Neuronal stem cell (in vitro differentiated cells): ENCODE measurements at regions not wholly inside any gene's neighbourhood (a gene's known extent, or its start where the extent isn't known, plus 50 kb on each side); places are given as distances from the start of the nearest gene placed in this dataset.

Experiments
- DNase-seq: peaks from one replicate; pipeline ENCODE4 v3.0.0-alpha.2; 2013; ENCODE audit warnings: low spot score
- H2AFZ ChIP-seq: one replicate; pipeline ENCODE4 v1.6.1; 2013; ENCODE audit warnings: mild to moderate bottlenecking, low read length, inconsistent platforms
- H2AK5ac ChIP-seq: 2 replicates; pipeline ENCODE4 v1.6.1; 2013; ENCODE audit warnings: low read depth, mild to moderate bottlenecking, inconsistent platforms, low read length, moderate library complexity, mixed read lengths
- H2BK120ac ChIP-seq: 2 replicates; pipeline ENCODE4 v1.6.1; 2013; ENCODE audit warnings: low read depth, mild to moderate bottlenecking, inconsistent platforms, low read length, moderate library complexity, mixed read lengths
- H2BK12ac ChIP-seq: one replicate; pipeline ENCODE4 v1.6.1; 2013; ENCODE audit warnings: low read length, inconsistent platforms
- H2BK15ac ChIP-seq: 2 replicates; pipeline ENCODE4 v1.6.1; 2013; ENCODE audit warnings: mild to moderate bottlenecking, low read length, inconsistent platforms, mixed read lengths
- H2BK5ac ChIP-seq: one replicate; pipeline ENCODE4 v1.6.1; 2013; ENCODE audit warnings: inconsistent platforms, mild to moderate bottlenecking, low read length, moderate library complexity
- H3K14ac ChIP-seq: one replicate; pipeline ENCODE4 v1.6.1; 2013; ENCODE audit warnings: low read length, inconsistent platforms
- H3K18ac ChIP-seq: 2 replicates; pipeline ENCODE4 v1.6.1; 2013; ENCODE audit warnings: low read length, inconsistent platforms
- H3K23ac ChIP-seq: 2 replicates; pipeline ENCODE4 v1.6.1; 2013; ENCODE audit warnings: low read depth, mild to moderate bottlenecking, mixed read lengths, low read length, inconsistent platforms; ENCODE audit not compliant: poor library complexity
- H3K27ac ChIP-seq: replicated peaks from 3 replicates; pipeline ENCODE4 v1.5.1; 2013; ENCODE audit warnings: low read length, inconsistent platforms
- H3K27me3 ChIP-seq, 3 experiments: 2 replicates each; pipeline ENCODE4 v1.6.1; 2013; ENCODE audit warnings: low read length in 3 of 3, mild to moderate bottlenecking in 2 of 3, inconsistent platforms in 1 of 3, low read depth in 1 of 3, mixed read lengths in 1 of 3, moderate library complexity in 1 of 3; ENCODE audit not compliant: control insufficient read depth in 3 of 3, insufficient read depth in 3 of 3
- H3K36me3 ChIP-seq, 2 donors: replicated peaks in 1 of 2; 2 replicates each; pipeline ENCODE4 v1.6.1; 2013; ENCODE audit warnings: low read length in 2 of 2; ENCODE audit not compliant: control insufficient read depth in 2 of 2, insufficient read depth in 2 of 2
- H3K4ac ChIP-seq: 2 replicates; pipeline ENCODE4 v1.6.1; 2013; ENCODE audit warnings: inconsistent platforms, mild to moderate bottlenecking, low read length, moderate library complexity
- H3K4me1 ChIP-seq, 2 donors: 1 replicate in 1 of 2; 2 replicates in 1 of 2; pipeline ENCODE4 v1.6.1; 2013; ENCODE audit warnings: low read length in 2 of 2, low read depth in 1 of 2; ENCODE audit not compliant: control insufficient read depth in 2 of 2, insufficient read depth in 1 of 2
- H3K4me2 ChIP-seq: one replicate; pipeline ENCODE4 v1.6.1; 2013; ENCODE audit warnings: mild to moderate bottlenecking, low read length, inconsistent platforms; ENCODE audit not compliant: insufficient read depth, poor library complexity, severe bottlenecking
- H3K4me3 ChIP-seq, 2 donors: 2 replicates each; pipeline ENCODE4 v1.5.1; 2013; ENCODE audit warnings: low read length in 2 of 2, mild to moderate bottlenecking in 2 of 2, inconsistent platforms in 1 of 2, moderate library complexity in 1 of 2
- H3K79me1 ChIP-seq: one replicate; pipeline ENCODE4 v1.6.1; 2013; ENCODE audit warnings: low read depth, mild to moderate bottlenecking, inconsistent platforms, low read length, moderate library complexity
- H3K9ac ChIP-seq: one replicate; pipeline ENCODE4 v1.6.1; 2013; ENCODE audit warnings: mild to moderate bottlenecking, low read depth, low read length, inconsistent platforms; ENCODE audit not compliant: poor library complexity
- H3K9me3 ChIP-seq, 2 donors: replicated peaks in 1 of 2; 2 replicates each; pipeline versions ENCODE3 to v1.6.1; 2013; ENCODE audit warnings: low read length in 2 of 2, mild to moderate bottlenecking in 2 of 2, inconsistent platforms in 1 of 2, low read depth in 1 of 2, mixed read lengths in 1 of 2, moderate library complexity in 1 of 2; ENCODE audit not compliant: control insufficient read depth in 2 of 2, insufficient read depth in 1 of 2
- H4K8ac ChIP-seq: one replicate; pipeline ENCODE4 v1.6.1; 2013; ENCODE audit warnings: low read depth, mild to moderate bottlenecking, inconsistent platforms, low read length, moderate library complexity
- H4K91ac ChIP-seq: one replicate; pipeline ENCODE4 v1.6.1; 2013; ENCODE audit warnings: low read length, low read depth, mild to moderate bottlenecking, inconsistent platforms; ENCODE audit not compliant: poor library complexity
- WGBS, 2 donors: extraction: QIAGEN DNeasy Blood & Tissue Kit; methylation state at CpG; one replicate each; pipeline ENCODE4 v1.1.7; 2013; ENCODE audit warnings: missing lambda C conversion rate in 2 of 2, mixed read lengths in 1 of 2; ENCODE audit not compliant: insufficient read length in 2 of 2, insufficient replicate concordance in 1 of 2; ENCODE audit errors: extremely low coverage in 2 of 2; 5-methylcytosine and 5-hydroxymethylcytosine counted together

GRCh38 chr13:84651288-84651687 is 769.0 kb upstream of the SLITRK1 start:
- Histone ChIP-seq H2AFZ (no peak overlapping the region), H4K8ac (no peak overlapping the region), H3K36me3 (no peaks in the 10 kb centered on the region), H3K4ac (no peak overlapping the region), H3K27ac (no peak overlapping the region), H2AK5ac (no peak overlapping the region), H2BK12ac (no peak overlapping the region), H3K4me1 (peaks cover 0 to 6% of the 10 kb centered on the region in 2 donors), H3K9ac (no peak overlapping the region), H3K4me3 (no peak overlapping the region), H4K91ac (no peak overlapping the region), H3K23ac (no peak overlapping the region), H3K79me1 (no peaks in the 10 kb centered on the region), H2BK120ac (no peak overlapping the region), H3K14ac (no peak overlapping the region), H2BK15ac (no peak overlapping the region), H2BK5ac (no peak overlapping the region), H3K18ac (no peak overlapping the region), H3K27me3 (no peaks in the 10 kb centered on the region), H3K9me3 (peaks cover 0 to 16% of the 10 kb centered on the region in 2 donors), H3K4me2 (no peak overlapping the region)
- DNase-seq: no peak
- WGBS, 2 donors: no CpG with 5 or more reads among the region's 5 CpGs

- no peaks in the 10 kb centered on the region for H3K79me1 ChIP-seq
- H3K4me3 ChIP-seq: no peak overlapping the region
- H3K4me2 ChIP-seq: no peak overlapping the region
- no peak overlapping the region for H3K27ac ChIP-seq
- H2BK120ac ChIP-seq: no peak overlapping the region
- H3K9ac ChIP-seq: no peak overlapping the region
- H3K36me3 ChIP-seq: no peaks in the 10 kb centered on the region
- H3K4ac ChIP-seq: no peak overlapping the region
- H3K9me3 ChIP-seq: peaks cover 0 to 16% of the 10 kb centered on the region in 2 donors
- H3K23ac ChIP-seq: no peak overlapping the region
- no peak overlapping the region for H4K8ac ChIP-seq
- H3K4me1 ChIP-seq: no peaks in the 10 kb centered on the region
- H4K91ac ChIP-seq: no peak overlapping the region
- H3K27me3 ChIP-seq: no peaks in the 10 kb centered on the region
- no peak overlapping the region for H3K14ac ChIP-seq
- no peak overlapping the region for H2BK5ac ChIP-seq
- no peak overlapping the region for H3K18ac ChIP-seq
- no peak overlapping the region for H2AK5ac ChIP-seq
- H2BK15ac ChIP-seq: no peak overlapping the region
- DNase-seq: no peak
- H2BK12ac ChIP-seq: no peak overlapping the region
- H2AFZ ChIP-seq: no peak overlapping the region
- WGBS, 2 donors: no CpG with 5 or more reads among the region's 4 CpGs
Observed at GRCh38 chr13:84649853-84650252, 767.6 kb upstream of the SLITRK1 start.

GRCh38 chr13:84648069-84648640 is 765.9 kb upstream of the SLITRK1 start:
- no peak overlapping the region for H3K18ac ChIP-seq
- no peak for DNase-seq
- H3K4me3 ChIP-seq: no peak overlapping the region
- H2BK5ac ChIP-seq: no peak overlapping the region
- H3K27ac ChIP-seq: no peak overlapping the region
- no peak overlapping the region for H2AK5ac ChIP-seq
- no peak overlapping the region for H2BK120ac ChIP-seq
- H3K4ac ChIP-seq: no peak overlapping the region
- H3K79me1 ChIP-seq: no peaks in the 10 kb centered on the region
- H3K27me3 ChIP-seq: no peaks in the 10 kb centered on the region
- H3K4me2 ChIP-seq: no peak overlapping the region
- no peak overlapping the region for H3K14ac ChIP-seq
- no CpG with 5 or more reads among the region's 2 CpGs for WGBS, 2 donors
- H2AFZ ChIP-seq: no peak overlapping the region
- no peak overlapping the region for H4K91ac ChIP-seq
- no peaks in the 10 kb centered on the region for H3K4me1 ChIP-seq
- no peaks in the 10 kb centered on the region for H3K36me3 ChIP-seq
- peaks cover 0 to 11% of the 10 kb centered on the region in 2 donors for H3K9me3 ChIP-seq
- H2BK12ac ChIP-seq: no peak overlapping the region
- no peak overlapping the region for H3K23ac ChIP-seq
- H4K8ac ChIP-seq: no peak overlapping the region
- no peak overlapping the region for H2BK15ac ChIP-seq
- no peak overlapping the region for H3K9ac ChIP-seq

- H3K18ac ChIP-seq: no peak overlapping the region
- no peak overlapping the region for H3K23ac ChIP-seq
- no peak overlapping the region for H3K4ac ChIP-seq
- H2BK5ac ChIP-seq: no peak overlapping the region
- no peak overlapping the region for H4K91ac ChIP-seq
- H2BK12ac ChIP-seq: no peak overlapping the region
- WGBS, 2 donors: no CpG with 5 or more reads among the region's 3 CpGs
- no peak overlapping the region for H4K8ac ChIP-seq
- no peak overlapping the region for H3K4me3 ChIP-seq
- H3K14ac ChIP-seq: no peak overlapping the region
- no peaks in the 10 kb centered on the region for H3K79me1 ChIP-seq
- H2BK120ac ChIP-seq: no peak overlapping the region
- H3K36me3 ChIP-seq: no peaks in the 10 kb centered on the region
- no peak overlapping the region for H2AFZ ChIP-seq
- no peak for DNase-seq
- no peaks in the 10 kb centered on the region for H3K27me3 ChIP-seq
- H3K4me1 ChIP-seq: no peaks in the 10 kb centered on the region
- no peak overlapping the region for H2AK5ac ChIP-seq
- no peak overlapping the region for H3K27ac ChIP-seq
- H3K9me3 ChIP-seq: peaks cover 0 to 6% of the 10 kb centered on the region in 2 donors
- H3K4me2 ChIP-seq: no peak overlapping the region
- H3K9ac ChIP-seq: no peak overlapping the region
- no peak overlapping the region for H2BK15ac ChIP-seq
Observed at GRCh38 chr13:84646957-84647356, 764.7 kb upstream of the SLITRK1 start.
